ENCODE measurements at regions not wholly inside any gene's neighbourhood (a gene's known extent, or its start where the extent isn't known, plus 50 kb on each side); places are given as distances from the start of the nearest gene placed in this dataset.

DNA sequence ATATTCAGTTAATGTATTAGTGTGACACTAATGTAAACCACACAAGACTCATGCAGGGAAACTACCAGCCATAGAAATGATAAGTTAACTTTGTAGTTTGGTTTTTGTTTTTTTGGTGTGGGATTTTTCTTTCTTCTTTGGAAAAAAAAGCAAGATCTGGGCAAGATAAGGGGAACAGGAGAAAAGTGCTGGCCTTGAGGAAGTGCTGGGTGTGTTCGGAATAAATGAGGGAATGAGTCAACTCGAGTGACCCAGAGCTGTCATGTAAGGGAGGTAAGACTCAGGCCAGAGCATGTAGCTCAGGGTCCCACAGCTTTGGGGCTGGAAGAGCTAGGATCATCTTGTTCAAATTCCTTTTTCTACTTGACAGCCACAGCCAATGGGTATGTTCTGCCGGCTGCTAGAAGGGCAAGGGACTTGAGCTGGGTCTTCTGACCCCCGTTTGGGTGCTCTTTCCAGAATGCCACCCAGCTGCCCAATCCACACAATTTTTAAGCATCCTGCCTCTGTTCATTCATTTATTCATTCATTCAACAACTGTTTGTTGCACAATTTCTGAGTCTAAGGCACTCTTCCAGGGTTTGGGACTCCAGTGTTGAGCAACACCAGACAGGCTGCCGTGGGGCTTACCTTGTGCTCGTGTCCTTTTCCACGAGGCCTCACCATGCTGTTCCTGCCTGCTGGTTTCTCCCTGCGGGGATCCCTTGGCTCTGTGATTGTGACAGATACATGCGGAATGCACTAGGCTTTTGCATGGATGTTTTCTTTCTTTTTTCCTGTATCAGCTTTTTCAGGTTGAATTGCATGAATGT lies 54.5 kb downstream of the CLDN34 start:
- H3K27ac Mint-ChIP-seq, result no peak overlapping the region
- H3K4me1 Mint-ChIP-seq (ENCODE audit: low read depth), result peaks cover 20% of the 10 kb centered on the region
- no peaks in the 10 kb centered on the region for H3K27me3 Mint-ChIP-seq
- no peaks in the 10 kb centered on the region for H3K9me3 Mint-ChIP-seq
- H3K36me3 Mint-ChIP-seq (ENCODE audit: low read depth), result peaks cover 4% of the 10 kb centered on the region
- H3K4me3 Mint-ChIP-seq, result no peak overlapping the region

DNA sequence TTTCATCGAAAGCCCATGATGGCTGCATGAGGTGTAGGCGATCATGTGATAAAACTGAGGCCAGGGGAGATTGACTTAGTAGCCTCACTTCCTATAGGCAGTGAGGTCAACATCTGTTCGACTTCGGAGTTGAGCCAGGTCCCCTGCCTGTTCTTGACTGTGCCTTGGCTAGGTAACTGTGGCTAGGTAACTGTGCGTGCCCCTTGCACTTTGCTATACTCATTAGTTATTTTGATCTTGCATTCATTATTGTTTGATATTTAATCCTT lies 55.0 kb downstream of the CLDN34 start:
- H3K4me3 Mint-ChIP-seq, result no peak overlapping the region

DNA sequence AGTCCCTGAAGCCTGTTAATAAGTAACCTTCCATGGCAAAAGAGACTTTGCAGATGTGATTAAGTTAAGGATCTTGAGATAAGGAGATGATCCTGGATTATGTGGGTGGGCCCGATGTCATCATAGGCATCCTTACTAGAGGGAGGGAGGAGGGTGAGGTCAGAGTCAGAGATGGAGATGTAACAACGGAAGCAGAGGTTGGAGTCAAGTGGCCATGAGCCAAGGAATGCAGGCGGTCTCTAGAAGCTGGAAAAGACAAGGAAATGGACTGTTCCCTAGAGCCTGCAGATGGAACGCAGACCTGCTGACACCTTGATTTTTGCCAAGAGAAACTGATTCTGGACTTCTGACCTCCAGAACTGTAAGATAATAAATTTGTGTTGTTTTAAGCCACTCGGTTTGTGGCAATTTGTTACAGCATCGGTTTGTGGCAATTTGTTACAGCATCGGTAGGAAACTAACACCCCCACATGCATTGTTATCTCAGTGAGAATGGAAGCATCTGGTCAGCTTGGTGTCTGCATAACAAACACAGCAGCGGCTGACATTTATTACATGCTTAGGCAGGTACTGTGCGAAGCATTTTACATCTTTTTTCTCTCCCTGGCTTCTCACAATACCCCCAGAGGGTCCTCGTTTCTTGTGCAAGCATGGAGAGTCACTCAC lies 55.6 kb downstream of the CLDN34 start:
- Mint-ChIP-seq H3K4me3 (no peak overlapping the region), H3K27me3 (no peaks in the 10 kb centered on the region), H3K9me3 (no peaks in the 10 kb centered on the region), H3K4me1 (ENCODE audit: low read depth) (peaks cover 15% of the 10 kb centered on the region), H3K27ac (no peak overlapping the region), H3K36me3 (ENCODE audit: low read depth) (no peaks in the 10 kb centered on the region)

More for the DNA sequence above, 55.0 kb downstream of the CLDN34 start:
- Mint-ChIP-seq H3K27me3 (no peaks in the 10 kb centered on the region), H3K27ac (no peak overlapping the region), H3K36me3 (ENCODE audit: low read depth) (no peaks in the 10 kb centered on the region), H3K4me1 (ENCODE audit: low read depth) (peaks cover 15% of the 10 kb centered on the region), H3K9me3 (no peaks in the 10 kb centered on the region)

DNA sequence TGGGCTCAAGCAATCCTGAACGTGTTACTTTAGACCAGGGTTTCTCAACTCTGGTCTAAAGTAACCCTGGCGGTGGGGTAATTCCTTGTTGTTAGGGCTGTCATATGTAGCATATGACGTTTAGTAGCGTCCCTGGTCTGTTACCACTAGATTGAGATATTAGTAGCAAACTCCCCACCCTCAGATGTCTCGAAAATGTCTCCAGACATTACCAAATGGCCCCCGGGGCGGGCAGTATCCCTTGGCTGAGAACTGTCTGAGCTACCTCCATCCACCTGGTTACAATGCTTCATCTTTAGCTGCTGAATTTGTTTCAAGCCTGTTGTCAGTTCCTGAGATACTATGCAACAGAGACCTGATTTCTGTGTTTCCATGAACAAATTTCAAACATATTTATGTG lies 56.7 kb downstream of the CLDN34 start:
- Mint-ChIP-seq H3K9me3 (no peaks in the 10 kb centered on the region), H3K4me3 (no peak overlapping the region), H3K36me3 (ENCODE audit: low read depth) (no peaks in the 10 kb centered on the region), H3K4me1 (ENCODE audit: low read depth) (peaks cover 14% of the 10 kb centered on the region), H3K27ac (no peak overlapping the region), H3K27me3 (no peaks in the 10 kb centered on the region)

DNA sequence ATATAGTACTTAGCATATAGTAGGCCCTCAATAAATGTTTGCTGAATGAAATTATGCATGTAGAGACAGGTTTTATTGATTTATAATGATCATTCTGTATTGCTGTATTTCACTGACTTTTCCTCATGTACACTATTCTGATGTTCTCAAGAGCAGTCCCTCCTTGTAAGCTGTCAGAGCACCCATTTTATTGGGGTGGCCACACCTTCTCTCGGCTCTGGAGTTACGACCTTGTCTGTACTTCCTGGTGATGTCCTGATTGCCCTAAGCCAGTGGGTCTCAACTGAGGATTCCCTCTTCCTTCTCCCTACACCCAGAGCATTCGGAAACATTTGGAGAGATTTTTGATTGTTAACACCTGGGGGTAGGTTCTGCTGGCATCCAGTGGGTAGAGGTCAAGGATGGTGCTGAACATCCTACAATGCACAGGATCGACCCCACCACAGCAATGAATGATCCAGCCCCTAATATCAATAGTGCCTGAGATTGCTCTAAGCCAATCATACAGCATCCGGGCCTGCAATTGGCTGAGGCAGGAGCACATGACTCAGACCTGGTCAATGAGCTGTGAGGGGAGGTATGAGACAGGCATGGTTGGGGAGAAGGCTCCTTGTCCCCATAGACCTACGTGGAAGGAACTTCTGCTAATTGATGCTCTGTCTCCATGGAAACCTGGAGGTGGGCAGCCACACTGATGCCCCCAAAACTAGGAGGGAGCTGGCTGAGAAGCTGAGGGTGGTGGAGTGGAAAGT lies 58.8 kb downstream of the CLDN34 start:
- H3K9me3 Mint-ChIP-seq, result no peaks in the 10 kb centered on the region
- H3K4me3 Mint-ChIP-seq, result no peak overlapping the region
- no peaks in the 10 kb centered on the region for H3K27me3 Mint-ChIP-seq
- H3K36me3 Mint-ChIP-seq (ENCODE audit: low read depth), result no peaks in the 10 kb centered on the region
- H3K27ac Mint-ChIP-seq, result no peak overlapping the region
- peaks cover 22% of the 10 kb centered on the region for H3K4me1 Mint-ChIP-seq (ENCODE audit: low read depth)

DNA sequence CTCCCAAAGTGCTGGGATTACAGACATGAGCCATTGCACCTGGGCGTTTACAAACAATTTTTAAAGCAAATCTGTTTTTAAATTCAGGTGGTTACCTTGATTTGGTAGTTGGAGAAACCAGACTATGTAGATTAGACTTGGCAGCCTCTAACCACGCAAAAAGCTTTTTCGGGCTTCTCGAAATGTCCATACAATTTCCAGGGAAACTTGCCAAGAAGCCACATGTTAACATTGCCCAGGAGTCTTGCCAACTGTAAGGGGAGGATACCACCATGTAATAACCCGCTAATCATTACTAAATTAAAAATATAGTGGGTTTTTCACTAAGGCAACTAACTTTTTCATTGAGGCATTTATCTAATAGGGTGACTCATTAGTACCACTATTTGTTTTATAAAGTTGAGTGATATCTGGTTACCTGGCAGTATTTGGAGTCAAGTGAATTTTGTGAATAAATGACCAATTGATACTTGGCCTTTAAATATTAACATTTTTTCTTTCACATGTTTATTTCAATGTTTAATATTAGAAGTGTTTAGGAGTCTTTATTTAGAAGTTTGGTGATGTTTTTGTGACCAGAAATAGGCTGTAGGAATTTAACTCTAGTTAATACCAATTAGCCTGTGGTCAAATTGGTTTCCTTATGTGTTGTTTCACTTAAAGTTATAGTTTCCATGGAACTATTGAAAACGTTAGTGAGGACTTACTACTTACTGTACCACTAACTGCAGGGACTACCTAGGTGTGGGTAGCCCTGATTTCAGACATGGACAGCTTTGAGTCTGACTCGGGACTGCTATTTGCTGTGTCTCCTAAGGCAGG lies 61.3 kb downstream of the CLDN34 start:
- Mint-ChIP-seq H3K36me3 (ENCODE audit: low read depth) (no peaks in the 10 kb centered on the region), H3K9me3 (no peaks in the 10 kb centered on the region), H3K4me3 (no peak overlapping the region), H3K27ac (no peak overlapping the region), H3K4me1 (ENCODE audit: low read depth) (peaks cover 19% of the 10 kb centered on the region), H3K27me3 (no peaks in the 10 kb centered on the region)

DNA sequence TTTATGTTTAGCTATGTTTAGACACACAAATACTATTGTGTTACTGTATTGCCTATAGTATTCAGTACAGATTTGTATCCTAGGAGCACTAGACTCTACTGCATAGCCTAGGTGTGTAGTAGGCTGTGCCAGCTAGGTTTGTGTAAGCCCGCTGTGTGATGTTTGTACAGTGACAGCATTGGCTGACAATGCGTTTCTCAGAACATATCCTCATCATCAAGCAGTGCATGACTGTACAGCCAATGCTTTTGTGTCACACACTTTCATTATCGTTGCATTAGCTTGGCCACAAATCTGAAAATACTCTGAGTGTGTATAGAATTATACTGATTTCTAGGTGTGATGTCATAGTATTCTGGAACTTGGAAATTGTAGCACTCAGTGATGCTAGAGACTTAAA lies 63.4 kb downstream of the CLDN34 start:
- Mint-ChIP-seq H3K4me1 (ENCODE audit: low read depth) (peaks cover 31% of the 10 kb centered on the region), H3K9me3 (no peaks in the 10 kb centered on the region), H3K4me3 (no peak overlapping the region), H3K27me3 (no peaks in the 10 kb centered on the region), H3K27ac (no peak overlapping the region), H3K36me3 (ENCODE audit: low read depth) (no peaks in the 10 kb centered on the region)

DNA sequence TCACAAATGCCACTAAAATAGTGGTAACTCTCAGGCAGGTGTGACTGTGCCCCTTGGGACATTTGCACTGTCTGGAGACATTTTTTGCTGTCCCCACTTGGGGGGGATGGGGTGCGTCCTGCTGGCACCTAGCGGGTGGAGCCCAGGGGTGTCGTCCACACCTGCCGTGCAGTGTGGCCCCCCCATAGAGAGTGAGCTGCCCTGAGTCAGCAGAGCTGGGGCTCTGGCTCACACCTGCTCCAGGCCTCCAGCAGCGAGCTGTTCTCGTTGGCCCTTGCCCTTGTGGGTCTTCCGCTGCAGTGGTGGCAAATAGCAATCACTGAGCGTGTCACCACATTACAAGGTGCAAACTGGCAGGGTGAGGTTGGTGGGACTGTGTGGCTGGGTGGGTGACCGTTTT lies 64.6 kb downstream of the CLDN34 start:
- H3K9me3 Mint-ChIP-seq, result no peaks in the 10 kb centered on the region
- H3K27ac Mint-ChIP-seq, result no peak overlapping the region
- H3K4me3 Mint-ChIP-seq, result no peak overlapping the region
- no peaks in the 10 kb centered on the region for H3K27me3 Mint-ChIP-seq
- no peaks in the 10 kb centered on the region for H3K36me3 Mint-ChIP-seq (ENCODE audit: low read depth)
- H3K4me1 Mint-ChIP-seq (ENCODE audit: low read depth), result peaks cover 31% of the 10 kb centered on the region

DNA sequence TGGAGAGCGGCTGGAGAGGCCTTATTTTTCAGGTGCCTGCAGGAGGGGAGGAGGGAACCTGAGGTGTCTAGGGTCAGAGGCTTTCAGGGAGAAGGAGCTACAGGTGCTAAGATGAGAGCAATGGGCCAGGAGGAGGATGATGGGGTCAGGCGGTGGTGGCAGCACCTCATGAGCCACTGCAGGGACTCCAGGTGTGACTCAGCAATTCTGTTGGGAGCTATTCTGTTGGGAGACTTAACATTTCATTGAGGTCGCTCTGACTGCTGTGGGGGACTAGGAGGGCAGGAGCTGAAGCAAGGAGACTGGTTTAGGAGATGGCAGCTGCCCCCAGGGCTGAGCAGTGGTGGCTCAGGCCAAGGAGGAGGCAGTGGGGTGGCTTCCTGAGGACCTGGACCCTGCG lies 65.0 kb downstream of the CLDN34 start:
- no peaks in the 10 kb centered on the region for H3K36me3 Mint-ChIP-seq (ENCODE audit: low read depth)
- H3K4me1 Mint-ChIP-seq (ENCODE audit: low read depth), result peaks cover 31% of the 10 kb centered on the region
- H3K4me3 Mint-ChIP-seq, result no peak overlapping the region
- H3K9me3 Mint-ChIP-seq, result no peaks in the 10 kb centered on the region
- no peak overlapping the region for H3K27ac Mint-ChIP-seq
- H3K27me3 Mint-ChIP-seq, result no peaks in the 10 kb centered on the region

DNA sequence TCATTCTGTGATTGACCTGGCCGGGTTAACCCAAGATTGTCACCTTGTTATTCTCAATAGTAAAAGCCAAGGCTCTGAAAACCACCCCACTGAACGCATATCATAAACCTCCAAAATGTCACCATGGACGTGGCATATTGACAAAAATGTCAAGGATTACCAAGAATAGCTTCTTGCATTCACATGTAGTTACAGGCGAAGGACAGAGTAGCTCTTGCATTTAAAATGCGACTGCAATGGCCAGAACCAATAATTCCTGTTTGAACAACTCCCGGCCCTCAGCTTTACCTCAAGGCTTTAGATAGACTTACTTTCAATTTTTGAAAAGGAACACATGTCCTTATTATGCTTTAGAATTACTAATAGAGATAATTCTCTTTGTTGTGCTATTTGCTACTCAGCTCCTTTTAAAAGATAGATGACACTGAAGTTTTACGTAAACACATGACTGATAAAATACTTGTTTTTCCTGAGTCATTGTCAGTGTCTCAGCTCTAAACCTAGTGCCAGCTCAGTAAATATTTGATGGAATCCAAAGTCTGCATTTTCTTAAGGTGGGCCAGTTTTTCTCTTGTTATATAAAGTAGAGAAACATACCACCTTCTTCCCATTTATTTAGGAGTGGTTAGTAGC lies 66.3 kb downstream of the CLDN34 start:
- peaks cover 27% of the 10 kb centered on the region for H3K4me1 Mint-ChIP-seq (ENCODE audit: low read depth)
- H3K9me3 Mint-ChIP-seq, result no peaks in the 10 kb centered on the region
- no peak overlapping the region for H3K4me3 Mint-ChIP-seq
- no peak overlapping the region for H3K27ac Mint-ChIP-seq
- no peaks in the 10 kb centered on the region for H3K36me3 Mint-ChIP-seq (ENCODE audit: low read depth)
- H3K27me3 Mint-ChIP-seq, result no peaks in the 10 kb centered on the region

DNA sequence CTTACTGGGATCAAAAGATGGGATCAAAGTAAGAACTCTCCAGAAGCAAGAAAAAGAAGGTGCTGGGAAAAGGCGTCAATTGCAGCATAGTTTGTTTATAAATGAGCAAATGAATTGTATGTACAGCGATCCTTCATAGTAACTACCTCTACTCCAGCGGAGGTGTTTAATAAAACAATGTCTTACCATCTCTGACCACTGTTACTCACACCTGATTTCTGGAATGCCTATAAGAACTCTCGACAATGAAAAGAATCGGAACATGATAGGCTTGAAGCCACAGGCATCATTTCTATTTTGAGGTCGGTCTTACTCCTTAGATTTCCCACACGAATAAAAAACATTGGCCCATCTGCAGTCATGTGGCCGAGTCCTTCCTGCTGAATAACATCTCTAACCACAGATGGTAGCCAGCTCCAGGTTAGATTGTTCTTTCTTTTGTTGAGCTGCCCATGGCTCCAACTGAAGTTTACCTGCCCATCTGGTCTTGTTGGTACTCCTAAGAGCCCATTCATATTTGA lies 67.6 kb downstream of the CLDN34 start:
- H3K27ac Mint-ChIP-seq, result no peak overlapping the region
- H3K9me3 Mint-ChIP-seq, result no peaks in the 10 kb centered on the region
- H3K4me3 Mint-ChIP-seq, result no peak overlapping the region
- peaks cover 25% of the 10 kb centered on the region for H3K4me1 Mint-ChIP-seq (ENCODE audit: low read depth)
- H3K36me3 Mint-ChIP-seq (ENCODE audit: low read depth), result no peaks in the 10 kb centered on the region
- no peaks in the 10 kb centered on the region for H3K27me3 Mint-ChIP-seq

DNA sequence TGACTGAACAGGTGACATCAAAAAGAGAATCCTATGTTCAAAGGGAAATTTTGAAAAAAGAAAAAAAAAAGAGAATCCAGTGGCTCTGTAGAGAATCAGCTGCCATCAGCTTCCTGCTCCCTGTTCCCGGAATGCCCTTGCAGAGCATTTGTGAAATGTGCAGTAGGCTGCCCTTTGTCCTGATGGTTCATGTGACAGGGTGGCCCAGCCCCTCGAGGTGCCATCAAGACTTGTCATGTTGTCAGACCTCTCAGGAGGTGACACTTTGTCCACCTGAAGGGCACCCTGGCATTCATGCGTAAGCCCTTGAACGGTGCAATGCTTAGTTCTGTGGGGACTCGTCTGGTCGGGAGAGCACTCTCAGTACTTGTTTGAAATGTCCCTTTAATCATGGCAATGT lies 71.4 kb downstream of the CLDN34 start:
- H3K4me1 Mint-ChIP-seq (ENCODE audit: low read depth), result peaks cover 20% of the 10 kb centered on the region
- no peak overlapping the region for H3K27ac Mint-ChIP-seq
- no peaks in the 10 kb centered on the region for H3K9me3 Mint-ChIP-seq
- no peak overlapping the region for H3K4me3 Mint-ChIP-seq
- no peaks in the 10 kb centered on the region for H3K27me3 Mint-ChIP-seq
- H3K36me3 Mint-ChIP-seq (ENCODE audit: low read depth), result no peaks in the 10 kb centered on the region

DNA sequence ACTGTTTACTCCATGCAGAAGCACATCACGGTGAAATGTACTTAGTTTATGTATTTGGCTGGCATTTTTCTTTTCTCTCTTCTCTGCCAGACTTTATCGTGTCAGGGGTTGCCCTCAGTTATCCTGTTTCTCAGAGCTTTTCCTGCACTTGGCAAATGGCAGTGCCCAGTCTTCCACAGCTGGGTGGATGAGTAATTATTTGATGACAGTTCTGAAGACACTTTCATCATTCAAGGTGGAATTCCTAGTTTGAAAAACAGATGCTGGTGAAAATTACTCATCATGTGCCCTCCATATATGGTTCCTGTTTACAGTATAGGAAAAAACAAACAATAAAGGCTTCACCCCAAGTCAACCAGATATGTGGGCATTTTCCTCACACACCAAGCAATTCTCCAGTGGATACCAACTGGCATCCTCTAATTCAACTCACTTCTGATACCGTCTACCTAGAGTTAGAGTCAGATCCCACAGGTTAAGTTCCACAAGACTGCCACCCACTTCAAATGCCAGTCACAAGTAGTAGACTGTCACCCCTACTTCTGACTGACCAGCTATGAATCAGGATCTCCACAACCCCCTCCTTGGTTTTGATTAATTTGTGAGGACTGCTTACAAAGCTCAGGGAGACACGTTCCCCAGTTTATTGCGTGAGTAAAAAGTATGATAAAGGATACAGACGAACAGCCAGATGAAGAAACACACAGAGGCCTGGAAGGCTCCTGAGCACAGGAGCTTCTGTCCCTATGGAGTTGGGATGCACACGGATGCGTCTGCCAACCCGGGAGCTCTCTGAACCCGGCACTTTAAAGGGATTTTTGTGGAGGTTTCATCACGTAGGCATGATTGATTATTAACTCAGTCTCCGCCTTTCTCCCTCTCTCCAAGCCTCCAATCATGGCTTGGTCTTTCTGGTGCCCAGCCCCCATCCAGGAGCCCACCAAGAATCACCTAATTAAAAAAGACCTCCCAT lies 72.9 kb downstream of the CLDN34 start:
- peaks cover 9% of the 10 kb centered on the region for H3K4me1 Mint-ChIP-seq (ENCODE audit: low read depth)
- H3K9me3 Mint-ChIP-seq, result no peaks in the 10 kb centered on the region
- H3K4me3 Mint-ChIP-seq, result no peak overlapping the region
- no peaks in the 10 kb centered on the region for H3K27me3 Mint-ChIP-seq
- no peaks in the 10 kb centered on the region for H3K36me3 Mint-ChIP-seq (ENCODE audit: low read depth)
- H3K27ac Mint-ChIP-seq, result no peak overlapping the region

All from stimulated activated naive CD8-positive, alpha-beta T cell treated with anti-CD3 and anti-CD28 coated beads, Interleukin-15, Interleukin-2, amounts not matched to agents 100 ng/mL and 50 ng/mL, for 24 hours (primary cell).